ENCODE measurements at regions not wholly inside any gene's neighbourhood (a gene's known extent, or its start where the extent isn't known, plus 50 kb on each side); places are given as distances from the start of the nearest gene placed in this dataset.

DNA sequence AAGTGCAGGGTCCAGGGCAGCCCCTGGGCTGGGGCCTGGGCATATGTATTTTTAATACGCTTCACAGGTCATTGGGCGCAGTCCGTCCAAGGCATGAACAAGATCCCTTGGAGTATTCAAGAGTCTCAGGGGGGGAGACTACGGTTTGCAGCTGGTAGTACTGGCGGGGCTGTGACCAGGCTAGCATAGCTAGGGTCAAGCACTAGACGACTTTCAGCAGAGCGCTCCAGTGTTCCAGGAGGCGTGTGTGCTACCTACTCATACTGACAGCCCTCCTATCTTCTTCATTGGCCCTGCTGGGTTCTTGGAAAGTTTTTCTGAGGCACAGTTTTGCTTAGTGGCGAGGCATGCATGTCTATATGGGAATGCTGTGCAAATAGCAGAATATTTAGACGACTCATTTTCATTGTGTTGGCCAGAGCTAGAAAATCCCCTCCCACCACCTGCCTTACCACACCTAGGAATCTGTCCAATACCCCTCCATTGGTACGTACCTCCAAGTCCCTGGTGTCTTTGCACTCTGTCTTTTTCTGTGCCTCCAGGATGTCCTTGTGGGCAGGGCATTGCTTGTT lies 68.2 kb downstream of the GLI2 start:
- DNase-seq (ENCODE audit: low spot score), result no peak
- no peak overlapping the region for H3K27ac ChIP-seq (ENCODE audit: extremely low read length, insufficient read depth, low read length)
- peaks cover 6% of the 10 kb centered on the region; the same call in 1 of the 2 replicates for H4K20me1 ChIP-seq (ENCODE audit: insufficient read depth, low read length)
- no peak overlapping the region for H3K4me3 ChIP-seq (replicated peaks in 1 of 3; ENCODE audit: insufficient read depth in 1 of 3, low read depth in 2 of 3, low read length in 3 of 3)
- peaks cover 12 to 75% of the 10 kb centered on the region in 2 experiments; a peak in 3 of 5 replicates for H3K27me3 ChIP-seq (ENCODE audit: control insufficient read depth in 1 of 2, insufficient read depth in 2 of 2, low read length in 2 of 2)
- H3K9me3 ChIP-seq (ENCODE audit: low read length), result no peaks in the 10 kb centered on the region
- H3K36me3 ChIP-seq (replicated peaks in 1 of 2; ENCODE audit: control insufficient read depth in 1 of 2, insufficient read depth in 2 of 2, low read length in 2 of 2), result no peaks in the 10 kb centered on the region
- BruUV-seq (replicated peaks), result no TSS peak
- no peak overlapping the region for H3K9ac ChIP-seq (ENCODE audit: insufficient read depth, low read depth, low read length)
- no peak for ATAC-seq
- WGBS (ENCODE audit: low lambda C conversion rate), result 38% methylated on average over 8 of the region's 11 CpGs
- ChIA-PET POLR2A (no interaction called here), CTCF (ENCODE audit: low intra/inter-chr PET ratio, low total read pairs) (no interaction called here)
- in situ Hi-C loops (cut with HindIII; ENCODE audit: extremely low pct_ligation_motif_present, low pct_unique_long_range_greater_than_20kb) (no loop called here), intact Hi-C loops (cut with micrococcal nuclease; ENCODE audit: unreplicated experiment) (no loop called here)
- H3K79me2 ChIP-seq (ENCODE audit: insufficient read depth, low read length), result no peaks in the 10 kb centered on the region
- H3K4me1 ChIP-seq (ENCODE audit: insufficient read depth, low read length), result no peaks in the 10 kb centered on the region
- no peak for TF ChIP-seq NR2F6 (IDR thresholded peaks at IDR 0.05)
- TF ChIP-seq NR2F6 (CRISPR knock-in tag; IDR thresholded peaks at IDR 0.05), result no peak
- no peak for TF ChIP-seq MTF2 (CRISPR knock-in tag; IDR thresholded peaks at IDR 0.05; ENCODE audit: borderline replicate concordance)
- TF ChIP-seq, protein P1, sequence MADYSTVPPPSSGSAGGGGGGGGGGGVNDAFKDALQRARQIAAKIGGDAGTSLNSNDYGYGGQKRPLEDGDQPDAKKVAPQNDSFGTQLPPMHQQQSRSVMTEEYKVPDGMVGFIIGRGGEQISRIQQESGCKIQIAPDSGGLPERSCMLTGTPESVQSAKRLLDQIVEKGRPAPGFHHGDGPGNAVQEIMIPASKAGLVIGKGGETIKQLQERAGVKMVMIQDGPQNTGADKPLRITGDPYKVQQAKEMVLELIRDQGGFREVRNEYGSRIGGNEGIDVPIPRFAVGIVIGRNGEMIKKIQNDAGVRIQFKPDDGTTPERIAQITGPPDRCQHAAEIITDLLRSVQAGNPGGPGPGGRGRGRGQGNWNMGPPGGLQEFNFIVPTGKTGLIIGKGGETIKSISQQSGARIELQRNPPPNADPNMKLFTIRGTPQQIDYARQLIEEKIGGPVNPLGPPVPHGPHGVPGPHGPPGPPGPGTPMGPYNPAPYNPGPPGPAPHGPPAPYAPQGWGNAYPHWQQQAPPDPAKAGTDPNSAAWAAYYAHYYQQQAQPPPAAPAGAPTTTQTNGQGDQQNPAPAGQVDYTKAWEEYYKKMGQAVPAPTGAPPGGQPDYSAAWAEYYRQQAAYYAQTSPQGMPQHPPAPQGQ (CRISPR knock-in tag; IDR thresholded peaks at IDR 0.05; ENCODE audit: borderline replicate concordance), result no peak
- TF ChIP-seq EHMT2 (IDR thresholded peaks at IDR 0.05; ENCODE audit: borderline replicate concordance, low read depth, low read length), result no peak
- no peak for TF ChIP-seq WIZ (CRISPR knock-in tag; IDR thresholded peaks at IDR 0.05)
- no peak for TF ChIP-seq TMF1 (CRISPR knock-in tag; IDR thresholded peaks at IDR 0.05; ENCODE audit: low read depth)
- TF ChIP-seq, protein P2, sequence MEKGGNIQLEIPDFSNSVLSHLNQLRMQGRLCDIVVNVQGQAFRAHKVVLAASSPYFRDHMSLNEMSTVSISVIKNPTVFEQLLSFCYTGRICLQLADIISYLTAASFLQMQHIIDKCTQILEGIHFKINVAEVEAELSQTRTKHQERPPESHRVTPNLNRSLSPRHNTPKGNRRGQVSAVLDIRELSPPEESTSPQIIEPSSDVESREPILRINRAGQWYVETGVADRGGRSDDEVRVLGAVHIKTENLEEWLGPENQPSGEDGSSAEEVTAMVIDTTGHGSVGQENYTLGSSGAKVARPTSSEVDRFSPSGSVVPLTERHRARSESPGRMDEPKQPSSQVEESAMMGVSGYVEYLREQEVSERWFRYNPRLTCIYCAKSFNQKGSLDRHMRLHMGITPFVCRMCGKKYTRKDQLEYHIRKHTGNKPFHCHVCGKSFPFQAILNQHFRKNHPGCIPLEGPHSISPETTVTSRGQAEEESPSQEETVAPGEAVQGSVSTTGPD (CRISPR knock-in tag; IDR thresholded peaks at IDR 0.05), result no peak
- no peak for TF ChIP-seq ZNF501 (CRISPR knock-in tag; IDR thresholded peaks at IDR 0.05)
- TF ChIP-seq GATAD2A (CRISPR knock-in tag; IDR thresholded peaks at IDR 0.05), result no peak
- no peak for TF ChIP-seq GLI4 (CRISPR knock-in tag; IDR thresholded peaks at IDR 0.05; ENCODE audit: borderline replicate concordance)
- TF ChIP-seq XRCC5 (optimal IDR thresholded peaks at IDR 0.05; ENCODE audit: low read length), result no peak
- TF ChIP-seq ZNF383 (CRISPR knock-in tag; IDR thresholded peaks at IDR 0.05; ENCODE audit: borderline replicate concordance), result no peak
- H3K4me2 ChIP-seq (ENCODE audit: low read depth, low read length), result no peak overlapping the region
- no peak for FAIRE-seq
- H2AFZ ChIP-seq (ENCODE audit: low read length), result no peak overlapping the region

All from HepG2 (cell line).